HG03103 (cell line): ENCODE measurements at regions not wholly inside any gene's neighbourhood (a gene's known extent, or its start where the extent isn't known, plus 50 kb on each side); places are given as distances from the start of the nearest gene placed in this dataset.
"Not testable (repeated sequence)": the region's sequence is repeated elsewhere in the genome, so short reads cannot be mapped to it uniquely, and the experiment has no call there.

Source experiments
- ATAC-seq: cut with Tn5 transposase; IDR thresholded peaks from one replicate; pipeline ENCODE4 v1.9.1; 2021; ENCODE audit warnings: low read depth; ENCODE audit not compliant: unreplicated experiment

GRCh38 chr2:52034706-52035105, 1002.8 kb upstream of the NRXN1 start:
- ATAC-seq = no peak

- no peak for ATAC-seq
Observed at GRCh38 chr2:52022006-52022405, 990.1 kb upstream of the NRXN1 start.

- no peak for ATAC-seq
Observed at GRCh38 chr2:52017646-52018235, 985.8 kb upstream of the NRXN1 start.

GRCh38 chr2:52006821-52007366, 975.0 kb upstream of the NRXN1 start:
- not testable (repeated sequence) for ATAC-seq

GRCh38 chr2:52000151-52000855, 968.4 kb upstream of the NRXN1 start:
- ATAC-seq = no peak

- no peak for ATAC-seq
Observed at GRCh38 chr2:51998890-51999289, 967.0 kb upstream of the NRXN1 start.

- no peak for ATAC-seq
Observed at GRCh38 chr2:51997571-51997970, 965.6 kb upstream of the NRXN1 start.

- ATAC-seq = no peak
Observed at GRCh38 chr2:51995293-51995692, 963.4 kb upstream of the NRXN1 start.

GRCh38 chr2:51994123-51994763, 962.3 kb upstream of the NRXN1 start:
- ATAC-seq = no peak

GRCh38 chr2:51990684-51991083, 958.8 kb upstream of the NRXN1 start:
- ATAC-seq = no peak

GRCh38 chr2:51986101-51986500, 954.2 kb upstream of the NRXN1 start:
- ATAC-seq = no peak

GRCh38 chr2:51981783-51982182, 949.9 kb upstream of the NRXN1 start:
- no peak for ATAC-seq

- ATAC-seq = no peak
Observed at GRCh38 chr2:51976623-51977022, 944.7 kb upstream of the NRXN1 start.

- no peak for ATAC-seq
Observed at GRCh38 chr2:51971136-51971535, 939.2 kb upstream of the NRXN1 start.

- no peak for ATAC-seq
Observed at GRCh38 chr2:51969347-51969746, 937.4 kb upstream of the NRXN1 start.

- ATAC-seq = no peak
Observed at GRCh38 chr2:51960841-51961335, 929.0 kb upstream of the NRXN1 start.

- ATAC-seq = no peak
Observed at GRCh38 chr2:51960281-51960680, 928.3 kb upstream of the NRXN1 start.

GRCh38 chr2:51959696-51960095, 927.8 kb upstream of the NRXN1 start:
- ATAC-seq = no peak

- ATAC-seq = no peak
Observed at GRCh38 chr2:51953931-51954330, 922.0 kb upstream of the NRXN1 start.

- ATAC-seq = no peak
Observed at GRCh38 chr2:51921076-51921475, 889.1 kb upstream of the NRXN1 start.

- ATAC-seq = no peak
Observed at GRCh38 chr2:51920509-51920908, 888.6 kb upstream of the NRXN1 start.

GRCh38 chr2:51919395-51919794, 887.5 kb upstream of the NRXN1 start:
- no peak for ATAC-seq
